Activated naive CD4-positive, alpha-beta T cell treated with anti-CD3 and anti-CD28 coated beads for 36 hours (primary cell): ENCODE measurements at regions not wholly inside any gene's neighbourhood (a gene's known extent, or its start where the extent isn't known, plus 50 kb on each side); places are given as distances from the start of the nearest gene placed in this dataset.
"Not testable (repeated sequence)": the region's sequence is repeated elsewhere in the genome, so short reads cannot be mapped to it uniquely, and the experiment has no call there.

Experiments
- CTCF ChIA-PET: fragments of 350-600 bp; sonication (Branson Sonifier 250); formaldehyde crosslinking; loops from one replicate; lab custom pipeline; 2021; ENCODE audit warnings: antibody characterized with exemption; lab: Charles Lee
- DNase-seq: peaks from one replicate; pipeline ENCODE4 v3.0.0-alpha.2; 2020
- H3K27ac Mint-ChIP-seq: one replicate; pipeline ENCODE4 v1.8.0; 2021; ENCODE audit warnings: mild to moderate bottlenecking, mixed read lengths
- H3K27me3 Mint-ChIP-seq: one replicate; pipeline ENCODE4 v1.8.0; 2021; ENCODE audit warnings: low read depth, mixed read lengths
- H3K36me3 Mint-ChIP-seq: one replicate; pipeline ENCODE4 v1.8.0; 2021; ENCODE audit warnings: low read depth, mixed read lengths
- H3K4me1 Mint-ChIP-seq: one replicate; pipeline ENCODE4 v1.8.0; 2021; ENCODE audit warnings: low read depth, mixed read lengths
- H3K4me3 Mint-ChIP-seq: one replicate; pipeline ENCODE4 v1.8.0; 2021; ENCODE audit warnings: mild to moderate bottlenecking, moderate library complexity, mixed read lengths
- H3K9me3 Mint-ChIP-seq: one replicate; pipeline ENCODE4 v1.8.0; 2021; ENCODE audit warnings: mixed read lengths
- intact Hi-C: fragments of 100-400 bp; cut with micrococcal nuclease; formaldehyde crosslinking; loops from one replicate; pipeline ENCODE4 v1.15.1; 2023

DNA sequence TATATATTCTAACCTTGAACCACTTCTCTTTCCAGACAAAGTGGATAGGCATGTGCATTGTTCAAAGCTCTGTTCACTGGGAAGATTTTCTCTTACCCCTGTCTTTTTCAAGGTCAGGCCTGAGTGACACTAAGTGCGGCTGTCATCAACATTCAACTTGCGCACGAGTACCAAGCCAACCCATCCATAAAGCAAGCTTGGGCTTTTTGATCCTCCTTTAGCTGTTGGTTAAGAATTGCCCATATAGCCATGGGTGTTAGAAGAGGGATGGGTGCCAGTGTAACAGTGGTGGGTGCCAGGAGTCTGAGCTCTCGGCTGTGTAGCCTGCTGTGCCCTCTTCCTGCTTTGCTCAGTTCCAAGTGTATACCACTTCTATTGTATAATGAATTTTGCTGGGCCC, 136.1 kb downstream of the GLUL start:
- peaks cover 16% of the 10 kb centered on the region for H3K4me1 Mint-ChIP-seq
- H3K36me3 Mint-ChIP-seq = no peaks in the 10 kb centered on the region
- H3K9me3 Mint-ChIP-seq = no peaks in the 10 kb centered on the region
- CTCF ChIA-PET = interaction anchor here (1.0 kb wide), 1 partner anchor 113 kb away, joined by 3 read pairs; no protein-coding TSS in a partner anchor
- intact Hi-C loops = no loop called here
- H3K4me3 Mint-ChIP-seq = no peak overlapping the region
- H3K27me3 Mint-ChIP-seq = no peaks in the 10 kb centered on the region
- no peak for DNase-seq
- H3K27ac Mint-ChIP-seq = no peak overlapping the region

DNA sequence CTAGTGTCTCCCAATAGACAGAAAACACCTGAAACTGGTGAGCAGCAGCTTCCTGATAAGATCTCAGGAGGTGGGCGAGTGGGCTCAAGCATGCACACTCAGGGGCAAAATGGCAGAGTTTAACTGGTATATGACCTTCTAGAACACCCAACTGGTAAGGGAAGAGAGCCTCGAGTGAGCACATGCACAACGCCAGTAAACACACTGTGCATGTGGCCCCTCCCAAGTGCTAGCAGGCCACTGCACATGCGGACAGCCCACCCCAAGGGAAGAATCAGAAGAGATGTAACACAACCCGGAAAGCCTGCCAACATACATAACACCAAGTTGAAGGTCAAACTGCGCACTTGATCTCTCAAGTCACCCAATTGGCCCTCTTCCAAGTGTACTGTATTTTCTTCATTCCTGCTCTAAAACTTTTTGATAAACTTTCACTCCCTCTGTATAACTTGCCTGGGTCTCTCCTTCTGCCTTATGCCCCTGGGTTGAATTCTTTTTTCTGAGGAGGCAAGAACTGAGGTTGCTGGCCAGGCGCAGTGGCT, 138.2 kb downstream of the GLUL start:
- CTCF ChIA-PET = no interaction called here
- Mint-ChIP-seq H3K36me3 (no peaks in the 10 kb centered on the region), H3K4me1 (peaks cover 15% of the 10 kb centered on the region), H3K9me3 (no peaks in the 10 kb centered on the region), H3K4me3 (no peak overlapping the region), H3K27me3 (no peaks in the 10 kb centered on the region), H3K27ac (no peak overlapping the region)
- intact Hi-C loops = no loop called here
- DNase-seq = no peak

DNA sequence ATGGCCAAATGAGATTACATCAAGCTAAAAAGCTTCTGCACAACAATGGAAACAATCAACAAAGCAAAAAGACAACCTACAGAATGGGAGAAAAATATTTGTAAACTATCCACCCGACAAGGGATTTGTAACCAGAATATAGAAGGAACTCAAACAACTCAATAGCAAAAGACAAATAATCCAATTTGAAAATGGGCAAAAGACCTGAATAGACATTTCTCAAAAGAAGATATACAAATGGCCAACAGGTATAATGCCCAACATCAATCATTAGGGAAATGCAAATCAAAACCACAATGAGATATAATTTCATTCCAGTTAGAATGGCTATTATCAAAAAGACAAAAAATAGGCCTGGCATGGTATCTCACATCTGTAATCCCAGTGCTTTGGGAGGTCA, 140.0 kb downstream of the GLUL start:
- Mint-ChIP-seq H3K4me3 (no peak overlapping the region), H3K4me1 (peaks cover 24% of the 10 kb centered on the region), H3K27ac (no peak overlapping the region), H3K36me3 (no peaks in the 10 kb centered on the region), H3K27me3 (no peaks in the 10 kb centered on the region), H3K9me3 (no peaks in the 10 kb centered on the region)
- DNase-seq = no peak
- CTCF ChIA-PET = no interaction called here
- intact Hi-C loops = no loop called here

DNA sequence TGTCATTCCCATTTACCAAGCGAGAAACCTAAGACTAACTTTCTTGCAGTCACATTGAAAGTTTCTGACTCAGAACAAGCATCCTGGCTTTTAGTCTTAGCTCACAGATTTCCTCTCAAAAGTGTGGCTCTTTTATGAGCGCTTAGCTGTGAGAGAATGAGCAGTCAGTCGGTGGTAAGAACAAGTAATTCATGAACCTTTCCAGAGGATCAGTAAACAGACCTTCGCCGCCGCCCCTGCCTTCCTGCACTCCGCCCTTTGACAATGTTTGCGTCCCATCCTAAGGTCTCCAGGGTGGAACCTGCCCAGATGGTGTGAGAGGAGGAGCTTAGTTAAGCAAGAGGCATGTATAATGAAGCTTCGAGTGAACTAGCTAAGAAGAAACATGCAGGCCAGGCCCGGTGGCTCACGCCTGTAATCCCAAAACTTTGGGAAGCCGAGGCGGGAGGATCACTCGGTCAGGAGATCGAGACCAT, 142.4 kb downstream of the GLUL start:
- H3K4me3 Mint-ChIP-seq = no peak overlapping the region
- DNase-seq = peak; percentile 83
- no peaks in the 10 kb centered on the region for H3K27me3 Mint-ChIP-seq
- intact Hi-C loops = loop anchor here (1.0 to 10.0 kb wide), 8 partner anchors 10 to 1214 kb away; partner anchors contain the start of genes GLUL and MR1
- H3K36me3 Mint-ChIP-seq = no peaks in the 10 kb centered on the region
- peak overlapping the region; percentile 75 for H3K27ac Mint-ChIP-seq
- peaks cover 24% of the 10 kb centered on the region for H3K4me1 Mint-ChIP-seq
- CTCF ChIA-PET = interaction anchor here (0.7 to 1.1 kb wide), 6 partner anchors 9 to 1826 kb away, joined by 3 to 4 read pairs (median 3); no protein-coding TSS in a partner anchor
- no peaks in the 10 kb centered on the region for H3K9me3 Mint-ChIP-seq

DNA sequence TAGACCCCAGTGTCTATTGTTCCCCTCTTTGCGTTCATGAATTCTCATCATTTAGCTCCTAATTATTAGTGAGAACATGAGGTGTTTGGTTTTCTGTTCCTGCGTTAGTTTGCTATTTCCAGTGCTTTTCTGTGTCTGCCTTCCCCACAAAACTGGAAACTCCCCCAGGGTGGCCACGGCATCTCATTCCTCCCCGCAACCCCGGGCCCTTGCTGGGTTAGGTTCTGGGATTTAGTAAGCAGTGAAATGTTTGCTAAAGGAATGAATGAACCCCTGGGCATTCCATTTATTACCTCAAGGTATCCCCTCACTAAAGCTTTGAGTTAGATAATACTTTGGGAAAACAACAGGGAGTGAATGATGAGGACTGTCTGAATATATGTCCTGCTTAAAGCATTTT, 142.9 kb downstream of the GLUL start:
- DNase-seq = peak; percentile 71
- H3K27me3 Mint-ChIP-seq = no peaks in the 10 kb centered on the region
- H3K27ac Mint-ChIP-seq = peak overlapping the region; percentile 53
- intact Hi-C loops = loop anchor here (1.0 to 10.0 kb wide), 8 partner anchors 11 to 1214 kb away; partner anchors contain the start of genes GLUL and MR1
- H3K36me3 Mint-ChIP-seq = no peaks in the 10 kb centered on the region
- H3K4me1 Mint-ChIP-seq = peaks cover 24% of the 10 kb centered on the region
- H3K4me3 Mint-ChIP-seq = no peak overlapping the region
- CTCF ChIA-PET = interaction anchor here (1.0 to 1.1 kb wide), 3 partner anchors 9 to 40 kb away, joined by 3 to 4 read pairs (median 4); no protein-coding TSS in a partner anchor
- no peaks in the 10 kb centered on the region for H3K9me3 Mint-ChIP-seq

DNA sequence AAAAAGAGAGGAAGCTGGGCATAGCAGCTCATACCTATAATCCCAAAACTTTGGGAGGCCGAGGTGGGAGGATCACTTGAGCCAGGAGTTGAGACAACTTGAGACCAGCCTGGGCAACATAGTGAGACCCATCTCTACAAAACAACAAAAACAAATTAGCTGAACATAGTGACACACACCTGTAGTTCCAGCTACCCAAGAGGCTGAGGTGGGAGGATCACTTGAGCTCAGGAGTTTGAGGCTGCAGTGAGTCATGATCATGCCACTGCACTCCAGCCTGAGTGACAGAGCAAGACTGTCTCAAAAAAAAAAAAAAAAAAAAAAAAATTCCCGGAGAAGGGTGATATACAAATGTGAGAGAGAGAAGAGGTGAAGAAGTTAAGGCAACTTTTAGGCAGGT, 143.8 kb downstream of the GLUL start:
- peak; percentile 54 for DNase-seq
- not testable (repeated sequence) for H3K9me3 Mint-ChIP-seq, H3K36me3 Mint-ChIP-seq, H3K27me3 Mint-ChIP-seq, H3K4me3 Mint-ChIP-seq
- Mint-ChIP-seq H3K4me1 (peaks cover 24% of the 10 kb centered on the region), H3K27ac (peak overlapping the region; percentile 33)
- intact Hi-C loops = loop anchor here (2.0 to 10.0 kb wide), 3 partner anchors 99 to 1213 kb away; partner anchors contain the start of gene MR1
- CTCF ChIA-PET = interaction anchor here (0.9 kb wide), 1 partner anchor 149 kb away, joined by 3 read pairs; no protein-coding TSS in a partner anchor

DNA sequence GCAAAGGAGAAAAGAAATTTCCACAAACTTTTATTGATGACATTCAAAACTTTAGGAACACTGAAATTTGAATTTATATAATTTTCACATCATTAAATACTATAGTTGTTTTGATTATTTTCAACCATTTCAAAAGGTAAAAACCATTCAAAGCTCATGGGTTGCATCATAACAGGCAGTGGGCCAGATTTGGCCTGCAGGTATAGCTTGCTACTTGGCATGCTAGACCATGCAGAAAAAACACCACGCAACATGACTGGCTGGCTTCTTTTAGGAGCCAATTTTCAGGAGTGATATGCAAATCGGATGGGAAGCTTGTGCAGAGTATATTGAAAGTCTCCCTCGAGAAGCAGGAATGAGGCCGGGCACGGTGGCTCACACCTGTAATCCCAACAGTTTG, 144.8 kb downstream of the GLUL start:
- DNase-seq = no peak
- CTCF ChIA-PET = interaction anchor here (0.9 kb wide), 1 partner anchor 150 kb away, joined by 3 read pairs; no protein-coding TSS in a partner anchor
- Mint-ChIP-seq H3K4me1 (peaks cover 24% of the 10 kb centered on the region), H3K27me3 (peaks cover 3% of the 10 kb centered on the region), H3K27ac (no peak overlapping the region), H3K9me3 (no peaks in the 10 kb centered on the region), H3K36me3 (no peaks in the 10 kb centered on the region), H3K4me3 (no peak overlapping the region)
- intact Hi-C loops = loop anchor here (5.0 to 10.0 kb wide), 2 partner anchors 371 to 1212 kb away; partner anchors contain the start of gene MR1

DNA sequence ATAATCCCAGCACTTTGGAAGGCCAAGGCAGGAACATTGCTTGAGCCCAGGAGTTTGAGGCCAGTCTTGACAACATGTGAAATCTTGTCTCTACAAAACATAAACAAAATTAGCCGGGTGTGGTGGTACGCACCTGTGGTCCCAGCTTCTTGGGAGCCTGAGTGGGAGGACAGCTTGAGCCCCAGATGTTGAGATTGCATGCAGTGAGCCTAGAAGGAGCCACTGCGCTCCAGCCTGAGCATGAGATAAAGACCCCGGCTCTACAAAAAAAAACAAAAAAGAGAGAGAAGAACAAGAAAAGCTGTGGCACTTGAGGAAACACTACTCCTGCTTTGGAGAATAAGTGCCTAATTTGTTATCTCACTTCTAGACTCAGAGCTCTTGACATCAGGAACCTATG, 146.6 kb downstream of the GLUL start:
- DNase-seq = no peak
- Mint-ChIP-seq H3K4me3 (no peak overlapping the region), H3K9me3 (no peaks in the 10 kb centered on the region), H3K27ac (no peak overlapping the region), H3K36me3 (no peaks in the 10 kb centered on the region), H3K27me3 (peaks cover 3% of the 10 kb centered on the region), H3K4me1 (peaks cover 22% of the 10 kb centered on the region)
- intact Hi-C loops = loop anchor here (5.0 to 10.0 kb wide), 2 partner anchors 372 to 1210 kb away; partner anchors contain the start of gene MR1
- CTCF ChIA-PET = no interaction called here

DNA sequence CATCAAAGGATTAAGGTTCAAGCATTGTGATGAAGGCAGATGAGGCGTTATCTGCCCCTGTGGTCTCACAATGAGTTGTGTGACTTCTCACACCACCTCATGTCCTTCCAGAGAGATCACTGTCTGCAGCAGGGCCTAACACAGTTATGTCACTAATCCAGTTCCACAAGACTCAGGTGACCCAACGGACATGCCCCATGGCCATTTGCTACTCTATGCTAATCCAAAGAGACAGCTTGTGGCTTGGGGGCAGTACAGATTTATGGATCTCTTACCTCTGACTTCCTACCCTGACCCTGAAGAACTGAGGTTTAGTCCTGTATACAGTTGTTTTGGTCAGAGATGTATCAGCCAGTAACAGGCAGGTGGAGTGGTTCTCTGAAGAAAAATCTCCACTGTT, 147.1 kb downstream of the GLUL start:
- Mint-ChIP-seq H3K27ac (no peak overlapping the region), H3K4me1 (peaks cover 18% of the 10 kb centered on the region), H3K4me3 (no peak overlapping the region), H3K36me3 (no peaks in the 10 kb centered on the region), H3K27me3 (peaks cover 3% of the 10 kb centered on the region), H3K9me3 (no peaks in the 10 kb centered on the region)
- intact Hi-C loops = loop anchor here (10.0 kb wide), 1 partner anchor 1210 kb away; the partner anchor contains the start of gene MR1
- no peak for DNase-seq
- CTCF ChIA-PET = interaction anchor here (0.6 kb wide), 1 partner anchor 104 kb away, joined by 5 read pairs; no protein-coding TSS in a partner anchor

DNA sequence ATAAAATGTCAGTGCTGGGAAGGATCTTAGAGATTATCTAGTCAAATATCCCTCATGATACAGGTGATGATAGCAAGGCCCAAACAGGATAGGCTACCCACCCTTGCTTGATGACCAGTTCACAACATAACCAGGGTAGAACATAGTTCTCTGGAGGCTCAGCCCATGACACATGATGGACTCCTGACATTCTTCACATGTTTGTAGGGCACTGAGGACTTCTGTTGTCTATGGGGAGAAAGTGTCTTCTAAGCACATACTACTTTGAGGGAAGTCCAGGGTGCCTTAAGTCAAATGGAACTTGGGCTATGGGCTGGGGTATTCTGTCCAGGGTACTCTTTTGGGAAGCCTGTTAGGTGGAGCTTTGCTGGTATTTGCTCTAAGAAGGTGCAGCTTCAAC, 148.9 kb downstream of the GLUL start:
- Mint-ChIP-seq H3K27ac (no peak overlapping the region), H3K4me1 (peaks cover 3% of the 10 kb centered on the region), H3K27me3 (peaks cover 3% of the 10 kb centered on the region), H3K9me3 (no peaks in the 10 kb centered on the region), H3K4me3 (no peak overlapping the region), H3K36me3 (no peaks in the 10 kb centered on the region)
- intact Hi-C loops = loop anchor here (10.0 kb wide), 1 partner anchor 1208 kb away; the partner anchor contains the start of gene MR1
- CTCF ChIA-PET = no interaction called here
- no peak for DNase-seq

DNA sequence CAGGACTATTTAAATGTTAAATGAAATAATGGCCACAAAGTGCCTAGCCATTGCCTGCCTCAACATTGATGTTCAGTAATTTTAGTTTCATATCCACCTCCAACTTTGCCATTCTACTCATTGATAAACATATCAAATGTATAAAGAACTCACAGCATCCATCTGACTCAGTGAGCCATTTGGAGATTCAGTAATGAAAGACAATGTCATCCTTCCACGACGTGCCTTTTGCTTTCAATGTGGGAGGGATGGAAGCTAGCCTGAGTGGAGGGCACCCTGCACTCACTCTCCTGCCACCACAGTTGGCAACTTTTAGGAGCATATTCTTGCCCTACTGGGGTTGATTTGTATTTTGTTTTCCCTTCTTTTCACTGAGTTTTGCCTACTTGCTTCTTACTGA, 151.5 kb downstream of the GLUL start:
- H3K27ac Mint-ChIP-seq = no peak overlapping the region
- intact Hi-C loops = loop anchor here (10.0 kb wide), 1 partner anchor 1205 kb away; the partner anchor contains the start of gene MR1
- H3K36me3 Mint-ChIP-seq = no peaks in the 10 kb centered on the region
- CTCF ChIA-PET = interaction anchor here (0.7 kb wide), 1 partner anchor 97 kb away, joined by 3 read pairs; no protein-coding TSS in a partner anchor
- peaks cover 12% of the 10 kb centered on the region for H3K4me1 Mint-ChIP-seq
- no peaks in the 10 kb centered on the region for H3K9me3 Mint-ChIP-seq
- H3K4me3 Mint-ChIP-seq = no peak overlapping the region
- peaks cover 3% of the 10 kb centered on the region for H3K27me3 Mint-ChIP-seq
- no peak for DNase-seq

DNA sequence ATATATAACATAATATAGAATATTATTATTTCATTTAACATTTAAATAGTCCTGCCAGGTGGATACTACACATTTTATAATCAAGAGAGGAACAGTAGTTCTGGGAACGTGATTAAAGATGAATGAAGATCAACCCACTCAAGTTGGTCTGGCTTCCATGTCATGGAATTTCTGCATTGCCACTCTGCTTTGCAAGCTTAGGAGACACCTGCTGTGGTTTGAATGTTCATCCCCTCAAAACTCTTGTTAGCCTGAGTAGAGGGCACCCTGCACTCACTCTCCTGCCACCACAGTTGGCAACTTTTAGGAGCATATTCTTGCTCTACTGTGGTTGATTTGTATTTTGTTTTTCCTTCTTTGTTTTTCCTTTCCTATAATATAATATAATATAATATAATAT, 153.2 kb downstream of the GLUL start:
- CTCF ChIA-PET = no interaction called here
- DNase-seq = no peak
- Mint-ChIP-seq H3K4me1 (peaks cover 12% of the 10 kb centered on the region), H3K27me3 (peaks cover 3% of the 10 kb centered on the region), H3K27ac (no peak overlapping the region), H3K36me3 (no peaks in the 10 kb centered on the region), H3K9me3 (no peaks in the 10 kb centered on the region), H3K4me3 (no peak overlapping the region)
- intact Hi-C loops = no loop called here
